ENCODE measurements at regions not wholly inside any gene's neighbourhood (a gene's known extent, or its start where the extent isn't known, plus 50 kb on each side); places are given as distances from the start of the nearest gene placed in this dataset.
"Not testable (repeated sequence)": the region's sequence is repeated elsewhere in the genome, so short reads cannot be mapped to it uniquely, and the experiment has no call there.

DNA sequence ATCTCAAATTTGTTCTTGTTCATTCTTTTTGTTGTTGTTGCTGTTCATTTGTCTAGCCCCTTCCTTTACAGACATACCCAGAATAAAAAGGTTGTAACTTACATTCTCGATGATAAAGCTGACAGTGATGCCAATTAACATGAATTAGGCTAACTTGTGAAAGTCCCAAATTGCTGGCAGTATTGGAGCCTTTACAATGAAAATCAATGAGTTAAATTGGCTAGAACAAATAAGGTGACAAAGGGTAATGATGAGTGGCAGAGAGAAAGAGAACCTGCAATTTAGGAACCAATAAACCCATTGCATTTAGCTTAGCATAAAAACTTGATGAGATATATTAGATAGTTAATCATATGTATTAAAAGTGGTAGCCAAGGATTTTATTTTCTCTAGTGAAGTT is 521.0 kb downstream of the ADCYAP1 start:
- no peak for DNase-seq

DNA sequence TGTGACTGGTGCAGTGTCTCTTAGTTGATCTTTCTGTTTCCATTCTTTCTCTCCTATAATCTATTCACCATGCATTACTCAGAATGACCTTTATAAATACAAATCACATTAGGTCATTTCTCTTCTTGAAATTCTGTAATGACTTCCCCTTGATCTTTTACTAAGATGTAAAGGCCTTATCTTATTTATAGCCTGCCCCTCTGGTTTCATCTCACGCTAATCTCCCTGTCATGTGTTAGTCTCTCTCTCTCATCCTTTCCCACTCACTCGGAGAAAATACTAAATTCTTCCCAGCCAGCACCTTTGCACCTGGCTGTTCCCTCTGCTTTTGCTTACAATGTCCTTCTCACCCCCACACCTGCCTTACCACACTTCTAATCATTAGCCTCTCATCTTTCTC is 530.8 kb downstream of the ADCYAP1 start:
- no peak for DNase-seq

DNA sequence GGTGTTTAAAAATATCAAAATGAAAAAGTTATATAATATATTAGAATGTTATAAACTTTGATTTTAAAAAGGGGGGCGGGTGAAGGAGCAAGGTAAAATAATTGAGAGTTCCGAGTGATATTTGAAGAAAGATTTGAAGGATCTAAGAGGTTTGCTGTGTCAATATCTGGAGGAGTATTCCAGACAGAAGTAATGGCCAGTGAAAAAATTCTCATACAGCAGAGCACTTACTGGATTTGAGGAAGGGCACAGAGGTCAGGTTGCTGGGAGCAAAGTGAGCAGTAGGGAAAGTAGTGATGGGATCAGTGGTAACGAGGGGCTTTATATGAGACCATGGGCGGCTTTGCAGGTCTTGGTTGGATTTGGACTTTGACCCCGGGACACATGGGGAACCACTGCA is 531.5 kb downstream of the ADCYAP1 start:
- DNase-seq, result no peak

DNA sequence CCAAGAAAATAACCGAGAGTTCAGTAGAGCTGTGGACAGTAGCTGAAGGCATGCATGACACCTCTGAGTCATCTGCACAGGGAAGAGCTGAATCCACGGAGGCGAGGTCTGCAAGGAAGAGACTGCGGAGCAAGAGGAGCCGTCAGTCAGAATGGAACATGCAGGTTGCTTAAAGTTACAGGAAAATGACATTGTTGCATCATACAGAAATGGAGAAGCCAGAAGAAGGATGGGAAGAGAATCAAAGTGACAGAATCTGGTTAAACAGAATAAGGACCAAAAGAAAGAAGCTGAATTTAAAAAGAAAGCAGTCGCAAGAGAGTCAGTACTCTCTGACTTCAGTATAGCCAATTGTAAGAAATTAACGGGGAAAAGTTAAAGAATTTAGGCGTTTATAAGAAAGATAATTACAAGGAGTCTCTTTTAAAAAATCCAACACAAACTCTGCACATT is 533.8 kb downstream of the ADCYAP1 start:
- DNase-seq, result no peak

DNA sequence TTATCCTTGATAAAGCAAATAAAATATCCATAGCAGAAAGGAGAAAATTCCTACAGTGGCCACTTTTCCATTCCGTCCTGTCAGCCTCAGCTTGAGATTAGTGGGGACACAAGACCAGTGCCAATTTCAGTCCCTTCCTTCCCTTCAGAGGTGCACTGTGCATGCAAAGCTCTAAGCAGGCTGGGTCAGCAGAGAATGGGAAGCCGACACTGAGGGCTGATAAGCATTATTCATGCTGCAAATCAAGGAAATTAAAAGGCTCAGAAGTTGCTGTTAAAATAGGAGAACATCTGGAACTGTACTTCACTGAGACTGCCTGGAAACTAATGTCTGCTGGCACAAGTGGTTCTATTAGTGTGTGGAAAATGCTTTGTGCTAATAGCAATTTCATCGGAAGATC is 534.3 kb downstream of the ADCYAP1 start:
- DNase-seq, result no peak

DNA sequence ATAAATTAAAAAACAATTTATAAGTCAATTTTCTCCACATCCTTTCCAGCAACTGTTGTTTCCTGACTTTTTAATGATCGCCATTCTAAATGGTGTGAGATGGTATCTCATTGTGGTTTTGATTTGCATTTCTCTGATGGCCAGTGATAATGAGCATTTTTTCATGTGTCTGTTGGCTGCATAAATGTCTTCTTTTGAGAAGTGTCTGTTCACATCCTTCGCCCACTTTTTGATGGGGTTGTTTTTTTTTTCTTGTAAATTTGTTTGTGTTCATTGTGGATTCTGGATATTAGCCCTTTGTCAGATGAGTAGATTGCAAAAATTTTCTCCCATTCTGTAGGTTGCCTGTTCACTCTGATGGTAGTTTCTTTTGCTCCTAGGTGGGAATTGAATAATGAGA is 539.4 kb downstream of the ADCYAP1 start:
- not testable (repeated sequence) for DNase-seq

DNA sequence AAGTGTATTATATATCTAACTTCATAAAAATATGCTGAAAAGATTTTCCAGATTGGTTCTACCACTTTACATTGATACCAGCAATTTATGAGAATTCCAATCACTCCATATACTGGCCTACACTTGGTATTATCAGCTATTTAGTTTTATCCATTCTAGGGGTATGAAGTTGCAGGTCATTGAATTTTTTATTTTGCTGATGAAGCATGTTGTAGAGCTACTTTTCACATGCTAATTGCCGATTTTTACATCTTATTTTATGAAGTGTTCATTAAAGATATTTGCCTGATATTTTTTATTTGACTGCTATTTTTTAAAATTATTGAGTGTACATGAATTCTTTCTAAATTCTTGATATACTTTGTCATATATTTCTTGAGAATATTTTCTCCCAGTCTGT is 542.1 kb downstream of the ADCYAP1 start:
- DNase-seq, result no peak

DNA sequence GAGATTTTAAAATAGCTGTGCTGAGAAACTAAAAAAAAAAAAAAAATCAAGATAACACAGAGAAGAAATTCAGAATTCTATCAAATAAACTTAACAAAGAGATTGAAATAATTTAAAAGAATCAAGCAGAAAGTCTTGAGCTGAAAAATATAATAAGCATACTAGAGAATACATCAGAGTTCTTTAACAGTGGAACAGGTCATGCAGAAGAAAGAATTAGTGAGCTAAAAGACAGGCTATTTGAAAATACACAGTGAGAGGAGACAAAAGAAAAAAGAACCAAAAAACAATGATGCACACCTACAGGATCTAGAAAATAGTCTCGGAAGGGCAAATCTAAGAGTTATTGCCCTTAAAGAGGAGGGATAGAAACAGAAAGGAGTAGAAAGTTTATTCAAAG is 548.1 kb downstream of the ADCYAP1 start:
- DNase-seq, result no peak

- no peak for DNase-seq
These were observed 550.9 kb downstream of the ADCYAP1 start for GRCh38 chr18:1455605-1456004.

GRCh38 chr18:1458547-1458946 is 553.9 kb downstream of the ADCYAP1 start:
- no peak for DNase-seq

- DNase-seq, result no peak
These were observed 559.3 kb downstream of the ADCYAP1 start for GRCh38 chr18:1463981-1464380.

DNA sequence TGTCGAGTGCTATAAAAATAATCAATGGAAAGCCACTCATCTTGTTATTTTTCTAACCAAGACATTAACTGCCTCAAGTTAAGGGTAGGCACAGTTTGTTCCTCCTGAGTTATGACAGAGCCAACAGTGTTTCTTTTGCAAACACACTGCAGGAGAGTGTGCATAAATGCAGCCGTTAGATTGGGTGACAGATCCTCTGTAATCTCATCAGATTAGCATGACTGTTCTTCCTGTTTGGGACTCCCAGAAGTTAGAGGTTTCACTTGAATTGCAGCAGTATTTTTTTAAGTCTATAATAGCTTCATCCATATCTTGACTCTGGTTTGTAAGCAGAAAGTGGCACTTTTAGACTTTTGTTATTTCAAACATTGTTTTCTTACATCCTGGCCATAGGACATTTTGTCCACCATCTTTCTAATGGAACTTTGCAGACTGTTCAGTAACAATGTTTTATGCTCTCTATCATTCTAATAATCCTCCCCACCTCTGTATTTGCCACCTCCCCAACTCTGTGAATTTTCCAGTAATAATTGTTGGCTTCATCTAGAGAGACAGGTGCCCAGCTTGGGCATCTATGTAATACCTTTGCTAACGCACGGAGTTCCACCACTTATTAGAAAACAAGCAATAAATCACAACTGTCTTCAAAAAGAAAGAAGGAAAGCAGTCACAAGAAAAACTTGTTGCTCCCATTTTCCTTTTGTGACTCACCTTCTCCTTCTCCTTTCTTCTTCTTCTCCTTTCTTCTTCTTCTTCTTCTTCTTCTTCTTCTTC is 560.0 kb downstream of the ADCYAP1 start:
- DNase-seq, result no peak

DNA sequence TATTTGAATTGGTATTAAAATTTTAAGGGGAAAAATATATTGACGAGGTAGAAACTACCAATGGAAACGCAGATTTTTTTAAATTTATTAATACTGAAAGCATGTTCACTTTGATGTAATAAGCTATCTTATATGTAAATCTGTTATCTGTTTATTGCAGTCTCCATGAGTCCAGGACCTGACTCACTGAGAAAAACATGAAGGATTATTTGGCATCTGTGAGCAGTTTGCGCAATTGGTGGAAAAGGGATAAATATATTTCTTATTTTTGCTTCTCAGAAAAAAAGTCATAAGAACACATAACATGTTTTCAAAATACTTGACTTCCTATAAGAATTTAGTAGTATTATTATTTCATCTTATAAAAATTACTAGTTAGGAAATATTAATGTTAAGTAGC is 561.4 kb downstream of the ADCYAP1 start:
- DNase-seq, result no peak

DNA sequence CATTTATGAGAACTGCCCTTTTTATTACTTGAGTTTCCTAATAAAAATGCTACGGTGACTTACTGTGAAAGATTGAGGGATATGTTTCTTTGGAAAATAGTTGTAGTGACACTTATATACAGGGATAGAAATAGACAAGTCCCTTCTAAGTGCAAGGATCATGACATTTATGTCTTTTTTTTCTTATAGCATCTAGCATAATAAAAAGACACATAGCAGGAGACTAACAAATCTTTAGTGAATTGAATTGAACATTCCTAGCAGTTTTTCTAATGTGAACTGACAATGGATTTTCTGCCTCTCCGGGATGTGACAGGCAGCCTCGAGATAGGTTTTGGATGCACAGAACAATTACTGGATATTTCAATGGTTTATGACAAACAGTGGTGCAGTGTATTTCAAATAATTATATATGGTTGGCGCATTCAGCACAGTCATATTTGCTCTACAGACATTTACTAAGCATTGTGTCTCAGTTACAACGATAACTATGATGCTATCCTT is 562.8 kb downstream of the ADCYAP1 start:
- no peak for DNase-seq

DNA sequence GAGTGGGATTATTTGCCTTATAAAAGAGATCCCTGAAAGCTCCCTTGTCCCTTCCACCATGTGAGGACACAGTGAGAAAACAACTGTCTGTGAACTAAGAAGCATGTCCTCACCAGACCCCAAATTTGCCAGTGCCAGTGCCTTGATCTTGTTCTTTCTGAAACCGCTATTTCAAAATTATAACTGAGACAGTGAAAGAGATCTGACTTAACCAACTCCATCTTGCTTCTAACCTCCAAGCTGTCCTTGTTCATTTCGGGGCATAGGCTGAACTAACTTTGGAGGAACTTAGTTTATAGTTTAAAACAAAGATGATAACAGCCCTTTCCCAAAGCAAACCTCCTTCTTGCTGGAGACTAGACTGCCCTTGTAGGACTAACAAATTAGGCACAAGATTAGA is 563.9 kb downstream of the ADCYAP1 start:
- DNase-seq, result no peak

GRCh38 chr18:1475867-1476266 is 571.2 kb downstream of the ADCYAP1 start:
- no peak for DNase-seq

- DNase-seq, result no peak
These were observed 575.6 kb downstream of the ADCYAP1 start for GRCh38 chr18:1480309-1480708.

DNA sequence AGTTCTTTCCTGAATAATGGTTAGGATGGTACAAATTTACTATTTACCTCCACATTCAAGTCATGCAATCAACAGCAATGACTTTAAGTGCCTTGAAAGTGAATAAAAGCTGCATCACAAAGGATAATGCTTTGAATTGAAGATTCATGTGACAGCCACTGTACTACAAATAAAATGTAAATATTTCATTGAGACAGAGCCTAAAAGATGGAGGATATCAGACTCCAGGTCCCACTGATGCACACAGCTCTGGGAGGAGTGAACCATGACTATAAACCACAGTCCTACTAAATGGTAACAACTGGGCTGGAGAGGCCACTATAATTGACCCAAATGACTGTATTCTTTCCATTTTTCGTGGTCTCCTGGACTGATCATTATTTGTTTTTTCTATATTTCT is 576.9 kb downstream of the ADCYAP1 start:
- no peak for DNase-seq

GRCh38 chr18:1483385-1483784 is 578.7 kb downstream of the ADCYAP1 start:
- DNase-seq, result no peak

- no peak for DNase-seq
These were observed 582.8 kb downstream of the ADCYAP1 start for GRCh38 chr18:1487457-1487856.

DNA sequence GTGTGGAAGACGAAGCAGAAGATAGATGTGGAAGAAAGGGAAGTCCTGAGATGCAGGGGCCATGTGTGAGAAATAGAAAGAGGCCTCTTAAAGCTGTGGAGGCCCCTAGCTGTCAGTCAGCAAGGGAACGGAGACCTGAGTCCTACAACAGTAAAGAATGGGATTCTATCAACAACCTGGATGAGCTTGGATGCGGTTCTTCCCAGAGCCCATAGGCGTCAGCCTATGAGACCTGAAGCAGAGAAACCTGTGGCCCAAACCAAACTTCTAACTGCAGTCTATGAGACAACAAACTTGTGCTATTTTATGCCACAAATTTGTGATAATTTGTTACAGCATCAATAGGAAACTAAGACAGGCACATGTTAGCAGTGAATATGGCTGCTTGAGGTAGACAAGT is 583.7 kb downstream of the ADCYAP1 start:
- no peak for DNase-seq

GRCh38 chr18:1488957-1489356 is 584.3 kb downstream of the ADCYAP1 start:
- no peak for DNase-seq

- no peak for DNase-seq
These were observed 590.7 kb downstream of the ADCYAP1 start for GRCh38 chr18:1495387-1495786.

GRCh38 chr18:1496096-1496495 is 591.4 kb downstream of the ADCYAP1 start:
- no peak for DNase-seq

DNA sequence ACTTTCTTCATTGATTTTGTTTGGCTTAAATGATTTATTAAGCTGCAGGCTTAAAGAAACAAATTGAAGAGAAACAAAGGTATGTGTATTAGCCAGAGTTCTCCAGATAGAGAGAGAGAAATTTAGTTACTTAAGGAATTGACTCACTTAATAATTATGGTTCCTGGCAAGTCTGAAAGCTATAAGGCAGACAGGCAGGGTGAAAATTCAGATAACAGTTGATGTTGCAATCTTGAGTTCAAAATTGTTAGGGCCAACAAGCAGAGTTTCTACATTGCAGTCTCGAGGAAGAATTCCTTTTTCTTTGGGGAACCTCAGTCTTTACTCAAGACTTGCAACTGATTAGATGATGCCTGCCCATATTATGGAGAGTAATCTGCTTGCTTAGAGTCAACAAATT is 593.5 kb downstream of the ADCYAP1 start:
- DNase-seq, result no peak
